GM23338 (cell line): ENCODE measurements at regions not wholly inside any gene's neighbourhood (a gene's known extent, or its start where the extent isn't known, plus 50 kb on each side); places are given as distances from the start of the nearest gene placed in this dataset.

Source experiments
- ATAC-seq: fragments of 200-7000 bp; cut with Tn5 transposase; 3 replicates; pipeline ENCODE4 v1.9.1; 2020
- DNase-seq: peaks from one replicate; pipeline ENCODE4 v3.0.0-alpha.2; 2015; ENCODE audit warnings: low spot score
- H2AFZ ChIP-seq: fragments of 200-600 bp; sonication (generic); 2 replicates; pipeline ENCODE4 v1.8.0; 2016; ENCODE audit warnings: antibody characterized with exemption, mild to moderate bottlenecking, moderate library complexity
- H3F3A ChIP-seq: fragments of 200-600 bp; sonication (generic); replicated peaks from 2 replicates; pipeline ENCODE4 v1.8.0; 2017; ENCODE audit warnings: antibody characterized with exemption, mixed run types, low read depth
- H3K27ac ChIP-seq: fragments of 200-600 bp; sonication (generic); 2 replicates; pipeline ENCODE4 v1.6.1; 2016; ENCODE audit warnings: low read depth
- H3K27me3 ChIP-seq: fragments of 200-600 bp; sonication (generic); 2 replicates; pipeline ENCODE4 v1.8.0; 2016; ENCODE audit warnings: mild to moderate bottlenecking, mixed run types, moderate library complexity; ENCODE audit not compliant: insufficient read depth
- H3K36me3 ChIP-seq: fragments of 200-600 bp; sonication (generic); 2 replicates; pipeline ENCODE4 v1.8.0; 2016; ENCODE audit warnings: mild to moderate bottlenecking; ENCODE audit not compliant: insufficient read depth
- H3K4me1 ChIP-seq: fragments of 200-600 bp; sonication (generic); 2 replicates; pipeline ENCODE4 v1.8.0; 2016; ENCODE audit warnings: mild to moderate bottlenecking, moderate library complexity; ENCODE audit not compliant: insufficient read depth
- H3K4me2 ChIP-seq: fragments of 200-600 bp; sonication (generic); 2 replicates; pipeline ENCODE4 v1.7.1; 2017; ENCODE audit warnings: mixed run types
- H3K4me3 ChIP-seq: fragments of 200-600 bp; sonication (generic); 2 replicates; pipeline ENCODE4 v1.6.1; 2016; ENCODE audit warnings: mixed run types
- H3K79me2 ChIP-seq: fragments of 200-600 bp; sonication (generic); replicated peaks from 2 replicates; pipeline ENCODE4 v1.8.0; 2017; ENCODE audit warnings: mild to moderate bottlenecking; ENCODE audit not compliant: insufficient read depth
- H3K9me2 ChIP-seq: fragments of 200-600 bp; sonication (generic); 2 replicates; pipeline ENCODE4 v1.8.0; 2017; ENCODE audit not compliant: insufficient read depth
- H4K20me1 ChIP-seq: fragments of 200-600 bp; sonication (generic); replicated peaks from 2 replicates; pipeline ENCODE4 v1.8.0; 2017; ENCODE audit warnings: mild to moderate bottlenecking; ENCODE audit not compliant: insufficient read depth
- H3K27ac Mint-ChIP-seq: 2 replicates; pipeline ENCODE4 v1.8.0; 2020; ENCODE audit warnings: inconsistent platforms, mild to moderate bottlenecking, moderate library complexity, mixed read lengths
- H3K27me3 Mint-ChIP-seq: 3 replicates; pipeline ENCODE4 v1.8.0; 2022; ENCODE audit warnings: low read depth, mild to moderate bottlenecking, moderate library complexity, mixed read lengths, inconsistent platforms; ENCODE audit not compliant: insufficient read depth, poor library complexity
- H3K36me3 Mint-ChIP-seq: 3 replicates; pipeline ENCODE4 v1.8.0; 2021; ENCODE audit warnings: low read depth, mild to moderate bottlenecking, inconsistent platforms, moderate library complexity, mixed read lengths
- H3K4me1 Mint-ChIP-seq: 3 replicates; pipeline ENCODE4 v1.8.0; 2020; ENCODE audit warnings: mild to moderate bottlenecking, inconsistent platforms, mixed read lengths
- H3K4me3 Mint-ChIP-seq: 3 replicates; pipeline ENCODE4 v1.8.0; 2021; ENCODE audit warnings: moderate library complexity, mild to moderate bottlenecking, inconsistent platforms, mixed read lengths
- H3K9me3 Mint-ChIP-seq: 3 replicates; pipeline ENCODE4 v1.8.0; 2020; ENCODE audit warnings: moderate library complexity, mild to moderate bottlenecking, inconsistent platforms, mixed read lengths
- CREB1 ChIP-seq: fragments of 250-450 bp; sonication (Bioruptor Pico); IDR thresholded peaks from 2 replicates; pipeline ENCODE4 v1.5.0; 2020; ENCODE audit warnings: low read depth, mild to moderate bottlenecking, moderate library complexity
- EZH2 ChIP-seq: fragments of 200-600 bp; sonication (generic); IDR thresholded peaks from one replicate; pipeline ENCODE4 v1.8.0; 2017; ENCODE audit warnings: antibody characterized with exemption, mild to moderate bottlenecking, low read depth; ENCODE audit not compliant: unreplicated experiment
- EZH2phosphoT487 ChIP-seq: fragments of 200-600 bp; sonication (generic); IDR thresholded peaks from one replicate; pipeline ENCODE4 v1.8.1; 2018; ENCODE audit warnings: antibody characterized with exemption; ENCODE audit not compliant: unreplicated experiment
- JUNB ChIP-seq: IDR thresholded peaks from one replicate; pipeline ENCODE4 v1.6.1; 2016; ENCODE audit warnings: antibody characterized with exemption; ENCODE audit not compliant: unreplicated experiment
- NANOG ChIP-seq: IDR thresholded peaks from 2 replicates; pipeline ENCODE4 v1.6.1; 2016; ENCODE audit warnings: antibody characterized with exemption, borderline replicate concordance
- POLR2AphosphoS5 ChIP-seq: IDR thresholded peaks from 2 replicates; pipeline ENCODE4 v1.6.1; 2016; ENCODE audit warnings: antibody characterized with exemption, low read depth
- STAT1 ChIP-seq: IDR thresholded peaks from one replicate; pipeline ENCODE4 v1.6.1; 2016; ENCODE audit warnings: antibody characterized with exemption; ENCODE audit not compliant: unreplicated experiment
- ZNF114 ChIP-seq: fragments of 250-450 bp; sonication (Bioruptor Pico); IDR thresholded peaks from 2 replicates; pipeline ENCODE4 v1.5.0; 2020; ENCODE audit warnings: mild to moderate bottlenecking, moderate library complexity
- TF ChIP-seq, protein P1 (sequence below): fragments of 250-450 bp; sonication (Bioruptor Pico); IDR thresholded peaks from 2 replicates; pipeline ENCODE4 v1.5.0; 2020; ENCODE audit warnings: mild to moderate bottlenecking, moderate library complexity
- TF ChIP-seq, protein P2 (sequence below): IDR thresholded peaks from one replicate; pipeline ENCODE4 v1.6.1; 2018; ENCODE audit warnings: antibody characterized with exemption; ENCODE audit not compliant: unreplicated experiment
- TF ChIP-seq, protein P3 (sequence below), 2 experiments: fragments of 200-600 bp in 1 of 2; sonication (generic) in 1 of 2; conservative IDR thresholded peaks; 2 replicates each; pipeline versions ENCODE4 v1.5.1 to v1.6.1; 2016 to 2017; ENCODE audit warnings: antibody characterized with exemption in 2 of 2, low read depth in 2 of 2, mild to moderate bottlenecking in 2 of 2, moderate library complexity in 1 of 2
- TF ChIP-seq, protein P4 (sequence below): IDR thresholded peaks from 2 replicates; pipeline ENCODE4 v1.6.1; 2016; ENCODE audit warnings: antibody characterized with exemption

DNA sequence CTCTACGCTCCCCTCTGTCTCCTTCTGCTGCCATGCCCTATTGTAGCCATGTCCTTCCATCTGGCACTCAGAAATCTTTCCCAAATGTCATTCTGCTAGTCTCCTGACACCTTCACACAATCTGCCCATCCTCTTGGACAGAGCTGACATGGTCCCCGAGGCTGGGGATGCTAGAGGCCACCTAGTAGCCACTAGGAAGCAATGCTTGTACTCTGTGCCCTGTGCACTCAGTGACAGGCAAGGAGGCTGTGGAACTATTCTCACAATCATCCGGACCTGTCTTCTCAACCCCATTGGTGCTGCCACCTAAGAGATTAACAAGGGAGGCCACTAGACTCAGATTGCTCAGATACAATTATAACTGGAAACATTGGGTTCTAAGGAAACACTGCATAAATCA lies 112.6 kb upstream of the TMEM164 start:
- no peak overlapping the region for H3K4me2 ChIP-seq
- Mint-ChIP-seq H3K27me3 (peaks cover 5% of the 10 kb centered on the region), H3K27ac (no peak overlapping the region), H3K36me3 (no peaks in the 10 kb centered on the region), H3K9me3 (no peaks in the 10 kb centered on the region; the same call in 2 of the 3 replicates), H3K4me1 (0 out of 3 replicates have a peak, but pooled peaks cover 3% of the 10 kb centered on the region), H3K4me3 (no peak overlapping the region)
- H3K36me3 ChIP-seq: no peaks in the 10 kb centered on the region
- H3K4me3 ChIP-seq: no peak overlapping the region
- H4K20me1 ChIP-seq: no peaks in the 10 kb centered on the region
- DNase-seq (no peak), ATAC-seq (no peak)
- H3K79me2 ChIP-seq: no peaks in the 10 kb centered on the region
- H3K9me2 ChIP-seq: no peaks in the 10 kb centered on the region
- H2AFZ ChIP-seq: no peak overlapping the region
- no peak overlapping the region for H3K27ac ChIP-seq
- TF ChIP-seq POLR2AphosphoS5 (no peak), CREB1 (CRISPR knock-in tag) (no peak), ZNF114 (CRISPR knock-in tag) (no peak), JUNB (no peak), EZH2phosphoT487 (no peak), STAT1 (no peak), NANOG (no peak), EZH2 (no peak)
- TF ChIP-seq, protein P1, sequence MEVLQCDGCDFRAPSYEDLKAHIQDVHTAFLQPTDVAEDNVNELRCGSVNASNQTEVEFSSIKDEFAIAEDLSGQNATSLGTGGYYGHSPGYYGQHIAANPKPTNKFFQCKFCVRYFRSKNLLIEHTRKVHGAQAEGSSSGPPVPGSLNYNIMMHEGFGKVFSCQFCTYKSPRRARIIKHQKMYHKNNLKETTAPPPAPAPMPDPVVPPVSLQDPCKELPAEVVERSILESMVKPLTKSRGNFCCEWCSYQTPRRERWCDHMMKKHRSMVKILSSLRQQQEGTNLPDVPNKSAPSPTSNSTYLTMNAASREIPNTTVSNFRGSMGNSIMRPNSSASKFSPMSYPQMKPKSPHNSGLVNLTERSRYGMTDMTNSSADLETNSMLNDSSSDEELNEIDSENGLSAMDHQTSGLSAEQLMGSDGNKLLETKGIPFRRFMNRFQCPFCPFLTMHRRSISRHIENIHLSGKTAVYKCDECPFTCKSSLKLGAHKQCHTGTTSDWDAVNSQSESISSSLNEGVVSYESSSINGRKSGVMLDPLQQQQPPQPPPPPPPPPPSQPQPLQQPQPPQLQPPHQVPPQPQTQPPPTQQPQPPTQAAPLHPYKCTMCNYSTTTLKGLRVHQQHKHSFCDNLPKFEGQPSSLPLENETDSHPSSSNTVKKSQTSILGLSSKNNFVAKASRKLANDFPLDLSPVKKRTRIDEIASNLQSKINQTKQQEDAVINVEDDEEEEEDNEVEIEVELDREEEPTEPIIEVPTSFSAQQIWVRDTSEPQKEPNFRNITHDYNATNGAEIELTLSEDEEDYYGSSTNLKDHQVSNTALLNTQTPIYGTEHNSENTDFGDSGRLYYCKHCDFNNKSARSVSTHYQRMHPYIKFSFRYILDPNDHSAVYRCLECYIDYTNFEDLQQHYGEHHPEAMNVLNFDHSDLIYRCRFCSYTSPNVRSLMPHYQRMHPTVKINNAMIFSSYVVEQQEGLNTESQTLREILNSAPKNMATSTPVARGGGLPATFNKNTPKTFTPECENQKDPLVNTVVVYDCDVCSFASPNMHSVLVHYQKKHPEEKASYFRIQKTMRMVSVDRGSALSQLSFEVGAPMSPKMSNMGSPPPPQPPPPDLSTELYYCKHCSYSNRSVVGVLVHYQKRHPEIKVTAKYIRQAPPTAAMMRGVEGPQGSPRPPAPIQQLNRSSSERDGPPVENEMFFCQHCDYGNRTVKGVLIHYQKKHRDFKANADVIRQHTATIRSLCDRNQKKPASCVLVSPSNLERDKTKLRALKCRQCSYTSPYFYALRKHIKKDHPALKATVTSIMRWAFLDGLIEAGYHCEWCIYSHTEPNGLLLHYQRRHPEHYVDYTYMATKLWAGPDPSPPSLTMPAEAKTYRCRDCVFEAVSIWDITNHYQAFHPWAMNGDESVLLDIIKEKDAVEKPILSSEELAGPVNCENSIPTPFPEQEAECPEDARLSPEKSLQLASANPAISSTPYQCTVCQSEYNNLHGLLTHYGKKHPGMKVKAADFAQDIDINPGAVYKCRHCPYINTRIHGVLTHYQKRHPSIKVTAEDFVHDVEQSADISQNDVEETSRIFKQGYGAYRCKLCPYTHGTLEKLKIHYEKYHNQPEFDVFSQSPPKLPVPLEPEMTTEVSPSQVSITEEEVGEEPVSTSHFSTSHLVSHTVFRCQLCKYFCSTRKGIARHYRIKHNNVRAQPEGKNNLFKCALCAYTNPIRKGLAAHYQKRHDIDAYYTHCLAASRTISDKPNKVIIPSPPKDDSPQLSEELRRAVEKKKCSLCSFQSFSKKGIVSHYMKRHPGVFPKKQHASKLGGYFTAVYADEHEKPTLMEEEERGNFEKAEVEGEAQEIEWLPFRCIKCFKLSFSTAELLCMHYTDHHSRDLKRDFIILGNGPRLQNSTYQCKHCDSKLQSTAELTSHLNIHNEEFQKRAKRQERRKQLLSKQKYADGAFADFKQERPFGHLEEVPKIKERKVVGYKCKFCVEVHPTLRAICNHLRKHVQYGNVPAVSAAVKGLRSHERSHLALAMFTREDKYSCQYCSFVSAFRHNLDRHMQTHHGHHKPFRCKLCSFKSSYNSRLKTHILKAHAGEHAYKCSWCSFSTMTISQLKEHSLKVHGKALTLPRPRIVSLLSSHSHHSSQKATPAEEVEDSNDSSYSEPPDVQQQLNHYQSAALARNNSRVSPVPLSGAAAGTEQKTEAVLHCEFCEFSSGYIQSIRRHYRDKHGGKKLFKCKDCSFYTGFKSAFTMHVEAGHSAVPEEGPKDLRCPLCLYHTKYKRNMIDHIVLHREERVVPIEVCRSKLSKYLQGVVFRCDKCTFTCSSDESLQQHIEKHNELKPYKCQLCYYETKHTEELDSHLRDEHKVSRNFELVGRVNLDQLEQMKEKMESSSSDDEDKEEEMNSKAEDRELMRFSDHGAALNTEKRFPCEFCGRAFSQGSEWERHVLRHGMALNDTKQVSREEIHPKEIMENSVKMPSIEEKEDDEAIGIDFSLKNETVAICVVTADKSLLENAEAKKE (CRISPR knock-in tag): no peak
- TF ChIP-seq, protein P2, sequence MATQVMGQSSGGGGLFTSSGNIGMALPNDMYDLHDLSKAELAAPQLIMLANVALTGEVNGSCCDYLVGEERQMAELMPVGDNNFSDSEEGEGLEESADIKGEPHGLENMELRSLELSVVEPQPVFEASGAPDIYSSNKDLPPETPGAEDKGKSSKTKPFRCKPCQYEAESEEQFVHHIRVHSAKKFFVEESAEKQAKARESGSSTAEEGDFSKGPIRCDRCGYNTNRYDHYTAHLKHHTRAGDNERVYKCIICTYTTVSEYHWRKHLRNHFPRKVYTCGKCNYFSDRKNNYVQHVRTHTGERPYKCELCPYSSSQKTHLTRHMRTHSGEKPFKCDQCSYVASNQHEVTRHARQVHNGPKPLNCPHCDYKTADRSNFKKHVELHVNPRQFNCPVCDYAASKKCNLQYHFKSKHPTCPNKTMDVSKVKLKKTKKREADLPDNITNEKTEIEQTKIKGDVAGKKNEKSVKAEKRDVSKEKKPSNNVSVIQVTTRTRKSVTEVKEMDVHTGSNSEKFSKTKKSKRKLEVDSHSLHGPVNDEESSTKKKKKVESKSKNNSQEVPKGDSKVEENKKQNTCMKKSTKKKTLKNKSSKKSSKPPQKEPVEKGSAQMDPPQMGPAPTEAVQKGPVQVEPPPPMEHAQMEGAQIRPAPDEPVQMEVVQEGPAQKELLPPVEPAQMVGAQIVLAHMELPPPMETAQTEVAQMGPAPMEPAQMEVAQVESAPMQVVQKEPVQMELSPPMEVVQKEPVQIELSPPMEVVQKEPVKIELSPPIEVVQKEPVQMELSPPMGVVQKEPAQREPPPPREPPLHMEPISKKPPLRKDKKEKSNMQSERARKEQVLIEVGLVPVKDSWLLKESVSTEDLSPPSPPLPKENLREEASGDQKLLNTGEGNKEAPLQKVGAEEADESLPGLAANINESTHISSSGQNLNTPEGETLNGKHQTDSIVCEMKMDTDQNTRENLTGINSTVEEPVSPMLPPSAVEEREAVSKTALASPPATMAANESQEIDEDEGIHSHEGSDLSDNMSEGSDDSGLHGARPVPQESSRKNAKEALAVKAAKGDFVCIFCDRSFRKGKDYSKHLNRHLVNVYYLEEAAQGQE: no peak
- TF ChIP-seq, protein P3, sequence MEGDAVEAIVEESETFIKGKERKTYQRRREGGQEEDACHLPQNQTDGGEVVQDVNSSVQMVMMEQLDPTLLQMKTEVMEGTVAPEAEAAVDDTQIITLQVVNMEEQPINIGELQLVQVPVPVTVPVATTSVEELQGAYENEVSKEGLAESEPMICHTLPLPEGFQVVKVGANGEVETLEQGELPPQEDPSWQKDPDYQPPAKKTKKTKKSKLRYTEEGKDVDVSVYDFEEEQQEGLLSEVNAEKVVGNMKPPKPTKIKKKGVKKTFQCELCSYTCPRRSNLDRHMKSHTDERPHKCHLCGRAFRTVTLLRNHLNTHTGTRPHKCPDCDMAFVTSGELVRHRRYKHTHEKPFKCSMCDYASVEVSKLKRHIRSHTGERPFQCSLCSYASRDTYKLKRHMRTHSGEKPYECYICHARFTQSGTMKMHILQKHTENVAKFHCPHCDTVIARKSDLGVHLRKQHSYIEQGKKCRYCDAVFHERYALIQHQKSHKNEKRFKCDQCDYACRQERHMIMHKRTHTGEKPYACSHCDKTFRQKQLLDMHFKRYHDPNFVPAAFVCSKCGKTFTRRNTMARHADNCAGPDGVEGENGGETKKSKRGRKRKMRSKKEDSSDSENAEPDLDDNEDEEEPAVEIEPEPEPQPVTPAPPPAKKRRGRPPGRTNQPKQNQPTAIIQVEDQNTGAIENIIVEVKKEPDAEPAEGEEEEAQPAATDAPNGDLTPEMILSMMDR (conservative IDR thresholded peaks at IDR 0.05; ENCODE audit: low read depth in 2 of 2): no peak
- TF ChIP-seq, protein P4, sequence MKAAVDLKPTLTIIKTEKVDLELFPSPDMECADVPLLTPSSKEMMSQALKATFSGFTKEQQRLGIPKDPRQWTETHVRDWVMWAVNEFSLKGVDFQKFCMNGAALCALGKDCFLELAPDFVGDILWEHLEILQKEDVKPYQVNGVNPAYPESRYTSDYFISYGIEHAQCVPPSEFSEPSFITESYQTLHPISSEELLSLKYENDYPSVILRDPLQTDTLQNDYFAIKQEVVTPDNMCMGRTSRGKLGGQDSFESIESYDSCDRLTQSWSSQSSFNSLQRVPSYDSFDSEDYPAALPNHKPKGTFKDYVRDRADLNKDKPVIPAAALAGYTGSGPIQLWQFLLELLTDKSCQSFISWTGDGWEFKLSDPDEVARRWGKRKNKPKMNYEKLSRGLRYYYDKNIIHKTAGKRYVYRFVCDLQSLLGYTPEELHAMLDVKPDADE: no peak
- H3K27me3 ChIP-seq: no peaks in the 10 kb centered on the region
- H3F3A ChIP-seq: no peaks in the 10 kb centered on the region
- no peaks in the 10 kb centered on the region for H3K4me1 ChIP-seq
